NCI-H510A treated with DMSO at 0.1 percent for 48 hours (cell line): ENCODE measurements at regions not wholly inside any gene's neighbourhood (a gene's known extent, or its start where the extent isn't known, plus 50 kb on each side); places are given as distances from the start of the nearest gene placed in this dataset.
"Not testable (repeated sequence)": the region's sequence is repeated elsewhere in the genome, so short reads cannot be mapped to it uniquely, and the experiment has no call there.

Experiments
- DNase-seq: peaks from one replicate; lab custom pipeline; 2025; lab: John Stamatoyannopoulos, UW

DNA sequence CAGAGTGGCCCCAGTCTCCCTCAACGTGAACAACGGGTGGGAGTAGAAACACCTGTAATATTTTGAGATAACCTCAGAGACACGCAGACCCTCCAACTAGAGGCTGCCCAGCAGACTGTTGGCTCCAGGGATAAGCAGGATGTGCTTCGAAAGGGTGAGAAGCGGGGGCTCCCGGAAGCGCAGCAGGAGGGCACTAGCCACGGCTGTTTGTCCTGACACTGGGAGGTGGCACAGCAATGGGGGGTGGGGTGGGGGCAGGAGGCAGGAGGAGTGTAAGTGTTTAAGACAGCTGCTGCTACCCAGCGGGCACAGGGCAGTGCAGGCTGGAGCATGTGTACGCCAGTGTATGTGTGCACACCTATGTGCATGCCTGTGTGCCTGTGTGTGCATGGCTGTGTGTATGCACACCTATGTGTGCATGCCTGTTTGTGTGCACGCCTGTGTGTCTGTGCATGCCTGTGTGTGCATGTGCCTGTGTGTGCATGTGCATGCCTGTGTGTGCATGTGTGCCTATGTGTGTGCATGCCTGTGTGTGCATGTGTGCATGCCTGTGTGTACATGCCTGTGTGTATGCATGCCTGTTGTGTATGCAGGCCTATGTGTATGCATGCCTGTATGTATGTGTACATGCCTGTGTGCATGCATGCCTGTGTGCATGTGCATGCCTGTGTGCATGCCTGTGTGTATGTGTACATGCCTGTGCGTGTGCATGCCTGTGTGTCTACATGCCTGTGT, 154.7 kb downstream of the SHANK2 start:
- no peak for DNase-seq

DNA sequence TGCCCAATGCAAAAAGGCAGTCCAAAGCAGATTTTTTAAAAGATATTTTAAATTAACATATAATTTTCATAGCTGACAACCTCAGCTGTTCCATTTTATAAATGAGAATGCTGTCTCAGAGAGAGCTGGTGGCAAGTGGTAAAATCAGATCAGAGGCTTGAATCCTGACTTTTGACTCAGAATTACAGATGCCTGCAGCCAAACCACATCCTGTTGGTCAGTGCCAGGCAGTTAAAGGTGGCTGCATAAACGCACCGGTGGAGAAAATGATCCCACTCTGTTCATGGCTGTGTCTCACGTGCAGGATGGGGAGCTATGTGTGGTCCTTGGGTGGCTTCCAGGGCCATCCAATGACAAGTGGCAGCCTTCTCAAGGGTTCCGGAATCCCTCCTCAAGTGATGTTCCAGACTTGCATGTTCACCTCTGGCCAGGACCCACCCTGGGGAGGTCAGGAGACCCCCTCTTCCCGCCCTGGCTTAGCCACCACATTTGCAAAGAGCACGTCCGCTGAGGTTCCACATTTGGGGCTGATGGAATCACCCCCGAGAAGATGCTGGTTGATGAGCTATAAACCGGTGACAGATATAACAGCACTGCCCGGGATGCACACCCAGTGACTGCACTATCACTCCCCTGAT, 155.5 kb downstream of the SHANK2 start:
- no peak for DNase-seq

DNA sequence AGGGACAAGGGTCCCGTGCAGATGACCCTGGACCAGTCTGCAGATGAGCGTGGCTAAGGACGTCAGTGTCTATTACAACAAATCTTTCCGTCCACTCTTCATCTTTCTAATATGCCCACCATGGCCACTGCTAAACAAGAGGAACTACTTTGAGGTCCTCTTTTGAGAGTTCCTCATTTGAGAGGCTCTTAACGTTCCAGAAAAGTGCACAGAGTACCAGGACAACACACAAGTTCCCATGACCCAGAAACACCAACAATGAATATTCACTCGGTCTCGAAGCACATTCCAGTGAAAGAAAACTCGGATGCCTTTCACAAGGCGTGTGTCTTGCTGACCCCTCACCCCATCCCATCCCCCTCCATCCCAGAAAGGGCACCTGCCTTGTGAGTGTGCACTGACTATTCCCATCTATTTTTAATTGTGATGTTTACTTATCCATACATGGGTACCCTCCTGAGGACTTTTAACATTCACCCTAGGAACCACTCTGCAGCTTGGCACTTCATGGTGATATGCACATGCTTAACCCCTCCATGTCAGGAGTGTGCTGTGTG, 157.0 kb downstream of the SHANK2 start:
- DNase-seq, result peak; percentile 24

DNA sequence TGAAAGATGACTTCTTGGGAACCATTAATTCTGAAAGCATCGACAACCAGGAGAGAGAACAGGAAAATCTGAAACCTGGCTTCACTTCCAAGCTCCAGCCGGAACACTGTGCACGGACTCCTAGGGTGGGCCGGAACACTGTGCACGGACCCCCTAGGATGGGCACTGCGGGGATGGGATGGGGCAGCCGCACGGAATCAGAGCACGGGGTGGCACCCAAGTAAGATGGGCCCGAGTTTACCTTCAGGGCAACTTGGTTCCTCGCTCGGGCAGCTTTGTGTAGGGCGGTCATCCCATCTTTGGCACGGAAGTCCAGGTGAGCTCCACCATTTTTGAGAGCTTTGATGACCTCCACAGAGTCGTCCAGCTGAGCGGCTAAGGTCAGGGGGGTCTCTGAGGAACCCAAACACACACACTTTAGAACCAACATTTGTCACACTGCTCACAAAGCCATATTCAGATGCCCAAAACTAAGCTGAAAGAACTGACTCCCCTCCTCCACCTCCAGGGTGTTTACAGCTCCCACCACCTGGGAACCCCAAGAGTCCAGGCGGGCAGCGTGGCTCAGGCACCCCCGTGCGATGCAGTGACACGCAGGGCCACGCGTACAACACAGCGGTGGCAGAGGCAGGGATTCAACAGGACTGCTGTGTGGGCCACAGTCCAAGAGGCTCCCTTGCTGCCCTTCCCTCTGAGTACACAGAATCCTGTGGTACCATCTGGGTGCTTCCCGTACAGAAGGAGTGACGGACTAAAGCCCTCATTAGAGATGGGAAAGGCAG, 157.9 kb downstream of the SHANK2 start:
- no peak for DNase-seq

DNA sequence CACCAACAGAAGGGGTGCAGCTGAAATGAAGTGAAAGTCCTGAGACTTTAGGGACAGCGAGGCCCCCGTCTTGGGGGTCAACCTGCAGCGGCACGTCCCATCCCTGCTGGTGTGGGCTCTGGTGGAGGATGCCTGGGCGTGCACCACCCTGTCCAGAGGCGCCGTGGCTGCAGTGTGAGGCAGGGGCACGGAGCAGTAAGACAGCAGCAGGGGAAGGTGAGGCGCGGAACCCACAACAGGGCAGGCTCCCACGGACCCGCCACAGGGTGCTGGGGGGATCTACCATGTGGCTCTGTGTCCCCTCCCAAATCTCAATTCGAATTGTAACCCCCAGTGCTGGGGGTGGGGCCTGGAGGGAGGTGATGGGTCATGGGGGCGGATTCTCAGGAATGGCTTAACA, 158.6 kb downstream of the SHANK2 start:
- DNase-seq, result no peak

DNA sequence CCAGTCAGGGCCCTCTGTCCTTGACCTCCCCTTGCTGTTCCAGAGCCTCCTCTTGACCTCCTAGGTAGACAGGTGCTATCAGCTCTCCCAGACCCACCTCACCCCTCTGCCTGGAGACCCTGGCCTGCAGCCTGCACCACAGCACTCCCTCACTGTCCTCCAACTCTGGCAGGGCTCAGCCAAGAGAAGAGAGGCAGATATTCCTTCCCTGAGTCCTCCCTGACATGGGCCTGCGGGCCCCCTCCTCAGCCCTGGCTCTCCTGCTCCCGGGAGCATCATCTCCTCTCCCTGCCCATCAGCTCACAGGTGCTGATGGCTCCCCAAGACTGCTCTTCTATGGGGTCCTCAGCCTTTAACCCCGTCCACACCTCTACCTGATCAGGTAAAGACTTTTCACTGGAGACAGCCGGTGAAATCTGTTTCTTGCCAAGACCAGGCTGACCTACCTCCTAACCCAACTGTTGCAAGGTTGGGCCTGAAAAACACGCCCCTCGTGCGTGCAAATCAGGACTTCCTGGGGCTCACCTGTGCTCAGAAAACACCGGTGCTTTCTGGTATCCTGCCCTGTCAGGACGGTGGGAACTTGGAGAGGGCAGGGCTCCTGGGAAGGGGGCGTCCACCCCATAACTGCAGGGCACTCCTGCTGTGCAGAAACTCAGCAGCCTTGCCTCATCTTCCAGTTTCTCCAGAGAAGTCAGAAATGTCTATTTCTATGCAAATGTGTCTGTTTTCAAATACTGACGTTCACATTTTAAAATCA, 160.7 kb downstream of the SHANK2 start:
- no peak for DNase-seq

DNA sequence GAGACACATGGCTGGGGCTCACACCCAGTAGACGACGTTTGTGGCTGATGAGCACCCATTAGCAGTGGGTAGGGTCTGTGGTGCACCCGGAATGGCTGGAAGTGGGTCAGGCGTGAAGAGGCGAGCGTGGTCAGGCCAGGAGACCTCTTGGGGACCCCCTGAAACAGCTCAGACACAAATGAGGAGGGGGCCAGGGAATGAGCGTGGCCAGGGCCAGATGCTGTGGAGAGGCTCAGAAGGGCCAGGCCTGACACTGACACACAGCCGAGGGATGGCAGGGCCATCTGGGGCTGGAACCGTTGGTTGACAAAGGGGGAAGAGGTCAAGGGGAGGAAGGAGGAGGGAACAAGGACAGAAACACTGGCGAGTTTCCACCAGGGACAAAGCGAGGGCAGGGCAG, 162.8 kb downstream of the SHANK2 start:
- no peak for DNase-seq

DNA sequence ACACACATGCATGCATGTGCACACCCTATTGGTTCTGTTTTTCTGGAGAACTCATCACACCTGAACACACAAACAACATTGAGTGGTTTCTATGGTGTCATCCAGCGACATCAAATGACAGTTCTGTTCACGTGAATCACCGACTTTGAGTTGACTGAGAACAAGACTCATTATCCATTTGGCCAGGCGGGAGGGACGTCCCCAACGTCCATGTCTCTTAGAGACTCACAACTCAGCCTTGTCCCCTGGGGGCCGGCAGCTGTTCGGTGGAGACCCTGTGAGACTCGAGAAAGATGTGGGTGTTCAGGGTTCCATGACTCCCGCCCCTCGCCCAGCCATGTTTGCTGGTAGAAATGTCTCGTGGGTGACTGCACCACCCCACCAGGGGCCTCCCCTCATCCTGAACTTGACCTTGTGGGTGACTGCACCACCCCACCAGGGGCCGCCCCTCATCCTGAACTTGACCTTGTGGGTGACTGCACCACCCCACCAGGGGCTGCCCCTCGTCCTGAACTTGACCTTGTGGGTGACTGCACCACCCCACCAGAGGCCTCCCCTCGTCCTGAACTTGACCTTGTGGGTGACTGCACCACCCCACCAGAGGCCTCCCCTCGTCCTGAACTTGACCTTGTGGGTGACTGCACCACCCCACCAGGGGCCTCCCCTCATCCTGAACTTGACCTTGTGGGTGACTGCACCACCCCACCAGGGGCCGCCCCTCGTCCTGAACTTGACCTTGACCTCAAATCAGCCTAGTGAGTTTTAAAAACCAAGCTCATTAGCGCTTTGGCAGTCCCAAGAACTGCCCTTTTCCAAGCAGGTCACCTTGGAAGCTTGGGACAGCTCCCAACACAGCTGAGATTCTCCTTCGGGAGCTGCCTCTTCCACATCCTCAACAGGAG, 163.8 kb downstream of the SHANK2 start:
- not testable (repeated sequence) for DNase-seq

DNA sequence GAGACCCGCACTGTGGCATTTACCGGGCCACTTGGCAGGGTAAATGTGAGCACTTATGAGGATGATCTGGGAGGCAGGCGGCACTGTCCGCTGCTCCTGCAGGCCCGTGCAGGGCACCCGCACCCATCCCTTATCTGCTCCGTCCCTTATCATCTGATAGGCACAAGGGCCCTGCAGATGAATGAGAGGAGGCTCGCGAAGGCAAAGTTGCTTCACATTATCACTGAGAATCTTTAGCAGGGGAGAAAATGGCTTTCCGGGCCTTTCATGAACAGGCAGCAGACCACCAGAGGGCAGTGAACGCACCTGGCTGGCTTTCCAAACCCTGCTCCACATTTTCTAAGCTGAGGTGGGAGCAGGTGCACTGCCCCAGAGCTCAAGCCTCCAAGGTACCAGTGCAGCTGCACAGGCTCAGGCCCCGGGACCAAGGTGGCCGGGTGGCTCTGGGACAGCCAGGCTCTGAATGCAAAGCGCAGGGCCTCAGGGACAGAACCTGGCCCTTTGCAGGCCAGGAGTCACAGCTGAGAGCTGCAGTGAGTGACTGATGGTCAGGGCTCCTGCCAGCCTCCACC, 165.6 kb downstream of the SHANK2 start:
- peak; percentile 90 for DNase-seq

DNA sequence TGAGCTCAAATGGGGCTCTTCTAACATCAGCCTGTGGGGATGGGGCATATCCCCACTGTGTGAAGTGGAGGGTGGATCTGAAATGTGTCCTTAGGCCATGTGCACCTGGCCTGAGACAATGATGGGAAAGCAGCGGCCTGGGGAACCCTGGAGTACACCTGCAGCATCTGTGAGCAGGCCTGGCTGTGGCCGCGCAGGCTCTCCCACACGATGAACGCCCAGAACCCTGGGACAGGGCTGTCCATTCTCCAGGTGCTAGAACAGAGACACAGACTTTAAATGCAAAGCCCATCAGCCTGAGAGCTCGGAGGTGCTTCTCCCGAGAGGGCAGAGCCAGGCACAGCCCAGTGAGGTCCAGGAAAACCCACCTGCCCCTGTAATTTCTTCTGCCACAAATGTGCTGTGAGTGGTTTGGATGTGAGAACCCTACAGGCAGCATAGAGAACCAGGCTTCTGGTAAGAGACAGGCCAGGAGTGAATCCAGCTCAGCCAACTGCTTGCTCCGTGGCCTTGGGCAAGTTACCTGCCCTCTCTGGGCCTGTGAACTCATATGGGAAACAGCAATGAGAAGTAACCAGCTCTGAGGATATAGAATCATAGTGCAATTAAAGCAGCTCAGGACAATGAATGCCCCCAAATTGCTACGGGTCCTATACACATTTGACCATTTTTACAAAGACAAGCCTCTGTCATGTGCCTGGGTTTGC, 167.9 kb downstream of the SHANK2 start:
- no peak for DNase-seq

DNA sequence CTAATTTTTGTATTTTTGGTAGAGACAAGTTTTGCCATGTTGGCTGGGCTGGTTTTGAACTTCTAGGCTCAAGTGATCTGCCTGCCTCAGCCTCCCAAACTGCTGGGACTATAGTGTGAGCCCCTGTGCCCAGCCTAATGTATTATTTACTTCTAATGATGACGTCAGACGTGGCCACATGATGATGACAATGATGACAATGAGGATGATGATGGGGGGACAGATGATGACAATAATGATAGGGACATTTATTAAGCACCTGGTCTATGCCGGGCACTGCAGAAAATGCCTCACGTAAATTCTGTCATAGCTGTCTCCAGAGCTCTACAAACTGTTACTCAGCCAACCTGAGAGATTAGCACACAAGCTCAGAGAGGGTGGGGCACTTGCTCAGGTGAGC, 169.3 kb downstream of the SHANK2 start:
- DNase-seq, result no peak

DNA sequence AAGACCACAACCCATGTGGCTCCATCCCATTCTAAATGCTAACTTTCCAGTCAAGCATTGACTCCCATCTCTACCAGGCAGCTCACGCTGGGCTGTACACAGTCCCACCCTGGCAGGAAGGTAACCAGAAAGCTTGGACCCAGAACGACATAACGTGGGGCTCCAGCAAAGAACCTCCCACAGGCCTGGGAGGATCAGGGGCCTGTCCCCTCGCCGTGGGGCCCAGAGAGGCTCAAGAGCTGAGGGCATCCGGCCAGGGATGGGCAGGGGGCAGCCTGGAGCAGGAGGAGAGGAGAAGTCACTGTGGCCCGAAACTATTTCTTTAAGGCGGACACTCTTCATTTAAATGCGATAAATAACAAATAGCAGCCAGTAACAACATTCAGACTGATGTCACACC, 169.9 kb downstream of the SHANK2 start:
- DNase-seq, result no peak

DNA sequence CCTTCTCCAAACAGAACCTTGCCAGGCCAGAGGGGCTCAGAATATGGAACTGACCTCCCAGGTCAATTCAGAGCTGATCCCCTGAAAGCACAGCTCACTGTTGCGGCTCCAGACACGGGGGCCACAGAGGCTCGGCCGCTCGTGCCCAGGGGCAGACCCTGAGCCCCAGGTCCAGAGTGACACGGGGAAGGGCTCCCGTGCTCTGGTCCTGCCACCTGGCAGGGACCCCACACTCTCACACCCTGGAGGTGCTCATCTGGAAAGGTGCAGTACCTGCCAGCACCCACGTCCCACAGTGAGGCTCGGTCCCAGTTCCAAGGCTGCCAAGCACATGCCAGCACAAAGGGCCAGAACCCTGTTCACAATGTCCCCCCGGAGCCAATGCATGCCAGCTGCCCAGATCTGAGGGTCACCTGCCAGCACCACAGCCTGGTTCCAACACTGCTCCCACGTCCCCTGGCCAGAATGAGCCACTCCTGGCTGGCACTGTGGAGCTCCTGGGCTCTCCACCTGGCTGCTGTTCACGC, 170.6 kb downstream of the SHANK2 start:
- DNase-seq, result no peak

DNA sequence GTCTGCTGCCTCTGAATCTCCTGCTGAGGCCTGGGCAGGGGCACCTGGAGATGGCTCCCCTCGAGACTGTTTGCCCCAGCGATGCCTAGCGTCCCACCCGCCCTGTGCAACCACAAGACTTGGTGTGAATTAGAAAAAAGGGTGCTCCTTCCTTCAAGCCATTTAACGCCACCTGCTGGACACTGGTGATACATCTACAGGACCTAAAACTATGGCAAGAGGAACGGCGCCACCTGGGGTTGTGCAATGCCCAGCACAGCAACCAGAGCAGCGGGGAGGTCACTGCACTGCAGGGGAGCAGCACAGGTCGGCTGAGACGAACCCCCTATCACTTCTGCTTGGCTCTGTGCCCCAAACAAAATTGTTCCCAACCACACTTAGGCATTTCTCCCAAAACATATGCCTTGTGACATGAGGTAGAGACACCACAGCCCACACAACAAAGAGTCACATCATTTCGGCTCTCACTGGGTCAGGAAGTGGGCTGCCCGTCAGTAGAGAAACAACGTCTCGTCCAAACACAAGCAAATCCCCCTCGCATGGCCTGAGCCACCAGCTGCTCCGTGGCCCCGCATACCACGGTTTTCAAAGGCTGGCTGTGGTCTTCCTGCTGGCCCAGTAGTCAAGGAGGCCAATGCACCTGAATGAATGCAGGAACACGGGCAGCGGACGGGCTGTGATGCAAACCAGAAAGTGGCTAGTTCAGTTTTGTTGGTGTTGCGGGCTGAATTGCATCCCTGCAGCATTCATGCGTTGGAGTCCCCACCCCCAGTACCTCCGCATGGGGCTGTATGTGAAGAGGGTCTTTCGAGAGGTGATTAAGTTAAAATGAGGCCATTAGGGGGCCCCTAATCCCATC, 171.9 kb downstream of the SHANK2 start:
- peak; percentile 90 for DNase-seq

DNA sequence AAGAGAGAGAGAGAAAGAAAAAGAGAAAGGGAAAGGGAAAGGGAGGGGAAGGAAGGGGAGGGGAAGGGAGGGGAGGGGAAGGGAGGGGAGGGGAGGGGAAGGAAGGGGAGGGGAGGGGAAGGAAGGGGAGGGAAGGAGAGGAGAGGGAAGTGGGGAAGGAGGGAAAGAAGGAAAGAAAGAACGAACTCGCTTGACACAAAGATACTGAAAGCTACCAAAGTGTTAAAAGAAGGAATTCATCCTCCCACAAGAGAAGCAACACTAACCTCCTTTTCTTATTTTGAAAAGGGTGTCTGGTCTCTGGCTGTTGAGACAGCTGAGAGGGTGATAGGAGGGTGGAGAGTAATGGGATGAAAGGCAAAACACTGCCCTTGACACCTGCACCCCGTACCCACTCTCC, 172.6 kb downstream of the SHANK2 start:
- no peak for DNase-seq

DNA sequence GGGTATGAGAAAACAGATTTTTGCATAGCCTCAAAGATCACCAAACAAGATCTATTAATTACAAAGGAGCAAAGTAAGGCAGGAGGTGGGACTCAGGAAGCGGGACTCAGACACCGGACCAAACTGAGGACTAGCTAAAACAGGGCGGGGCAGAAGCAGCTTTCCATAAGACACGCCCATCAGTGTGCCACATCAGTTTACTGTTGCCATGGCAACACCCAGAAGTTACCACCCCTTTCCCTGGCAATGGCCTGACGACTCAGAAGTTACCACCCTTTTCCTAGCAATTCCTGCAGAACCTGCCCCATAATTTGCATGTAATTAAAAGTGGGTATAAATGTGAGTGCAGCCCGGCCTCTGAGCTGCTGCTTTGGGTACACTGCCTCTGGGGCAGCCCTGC, 173.9 kb downstream of the SHANK2 start:
- no peak for DNase-seq

DNA sequence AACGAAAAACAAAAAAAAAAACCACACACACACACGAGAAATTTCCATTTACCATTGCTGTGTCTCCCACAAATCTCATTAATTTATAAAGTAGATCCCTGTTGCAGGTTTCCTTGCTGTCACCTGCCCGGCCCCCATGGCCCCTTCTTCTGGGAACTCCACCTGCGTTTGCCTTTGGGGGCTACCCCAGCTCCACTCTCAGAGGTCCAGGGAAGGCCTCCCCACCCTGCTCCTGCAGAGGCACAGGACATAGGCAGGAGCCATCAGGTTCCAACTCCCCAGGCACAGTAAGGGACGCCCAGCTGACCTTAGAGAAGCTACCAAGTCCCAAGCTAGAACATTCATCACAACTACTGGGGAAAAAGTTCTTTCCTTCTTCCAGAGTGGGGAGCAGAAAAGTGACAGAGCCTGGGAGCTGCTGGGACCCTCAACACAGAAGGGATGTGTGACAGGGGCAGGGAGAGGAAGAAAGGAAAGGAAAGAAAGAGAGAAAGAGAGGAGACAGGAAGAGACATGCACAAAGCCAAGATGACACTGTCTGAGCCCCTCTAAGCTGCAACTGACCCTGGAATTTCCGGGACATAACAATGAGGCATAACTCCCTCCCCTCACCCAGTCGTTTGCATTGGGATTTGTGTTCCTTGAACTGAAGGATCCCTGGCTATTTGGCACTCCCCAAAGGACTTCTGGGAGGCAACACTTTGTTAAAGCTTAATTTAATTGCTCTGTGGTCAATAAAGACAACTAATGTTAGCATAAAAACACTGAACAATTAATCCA, 175.7 kb downstream of the SHANK2 start:
- no peak for DNase-seq

DNA sequence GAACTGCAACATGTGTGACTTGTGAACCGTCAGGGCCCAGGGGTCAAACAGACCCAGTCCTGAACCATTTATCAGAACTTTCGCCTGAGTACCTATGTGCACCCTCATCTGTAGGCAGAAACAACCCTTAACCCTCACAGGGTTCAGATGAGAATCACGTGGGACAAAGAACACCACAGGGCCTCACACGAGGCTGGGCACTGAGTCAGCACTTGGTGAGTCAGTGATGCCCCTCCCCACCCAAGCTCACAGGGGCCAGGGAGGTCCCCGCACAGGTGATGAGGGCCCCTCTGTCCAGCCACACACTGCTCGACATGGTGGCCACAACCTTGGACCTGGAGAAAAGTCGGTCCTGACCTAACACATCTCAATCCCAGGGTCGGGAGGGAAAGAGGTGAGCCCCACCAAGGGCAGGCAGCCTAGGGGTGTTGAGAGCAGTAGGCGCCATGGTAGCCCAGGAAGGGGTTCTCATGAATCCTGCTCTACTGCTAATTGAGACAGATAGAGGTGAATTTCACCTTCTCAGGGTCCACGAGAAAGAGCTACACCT, 176.4 kb downstream of the SHANK2 start:
- no peak for DNase-seq
